Coronary artery (tissue), 2 donors: ENCODE measurements at regions not wholly inside any gene's neighbourhood (a gene's known extent, or its start where the extent isn't known, plus 50 kb on each side); places are given as distances from the start of the nearest gene placed in this dataset.
"Not testable (repeated sequence)": the region's sequence is repeated elsewhere in the genome, so short reads cannot be mapped to it uniquely, and the experiment has no call there.

ENCODE experiments used
- DNase-seq: peaks from one replicate; pipeline ENCODE4 v3.0.0-alpha.2; 2017; ENCODE audit warnings: low spot score
- H3K27ac ChIP-seq, 2 donors: fragments of 200-600 bp; sonication (generic); one replicate each; pipeline ENCODE4 v1.5.1; 2016 to 2019
- H3K4me3 ChIP-seq: fragments of 200-600 bp; sonication (generic); 2 replicates; pipeline ENCODE4 v1.5.1; 2016; ENCODE audit warnings: mild to moderate bottlenecking, moderate library complexity
- TF ChIP-seq, protein P1 (sequence below): fragments of 200-600 bp; sonication (generic); IDR thresholded peaks from one replicate; pipeline ENCODE4 v1.5.1; 2019; ENCODE audit warnings: antibody characterized with exemption

DNA sequence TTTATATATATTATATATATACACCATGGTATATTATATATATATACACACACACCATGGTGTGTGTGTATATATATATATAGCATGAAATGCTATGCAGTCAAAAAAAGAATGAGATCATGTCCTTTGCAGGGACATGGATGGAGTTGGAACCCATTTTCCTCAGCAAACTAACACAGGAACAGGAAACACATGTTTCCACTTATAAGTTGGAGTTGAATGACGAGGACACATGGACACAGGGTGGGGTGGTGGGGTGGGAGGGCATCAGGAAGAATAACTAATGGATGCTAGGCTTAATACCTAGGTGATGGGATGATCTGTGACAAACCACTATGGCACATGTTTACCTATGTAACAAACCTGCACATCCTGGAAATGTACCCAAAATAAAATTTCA lies 293.6 kb upstream of the NDST3 start:
- no peak for DNase-seq
- H3K4me3 ChIP-seq = no peak overlapping the region
- no peak overlapping the region for H3K27ac ChIP-seq
- TF ChIP-seq, protein P1, sequence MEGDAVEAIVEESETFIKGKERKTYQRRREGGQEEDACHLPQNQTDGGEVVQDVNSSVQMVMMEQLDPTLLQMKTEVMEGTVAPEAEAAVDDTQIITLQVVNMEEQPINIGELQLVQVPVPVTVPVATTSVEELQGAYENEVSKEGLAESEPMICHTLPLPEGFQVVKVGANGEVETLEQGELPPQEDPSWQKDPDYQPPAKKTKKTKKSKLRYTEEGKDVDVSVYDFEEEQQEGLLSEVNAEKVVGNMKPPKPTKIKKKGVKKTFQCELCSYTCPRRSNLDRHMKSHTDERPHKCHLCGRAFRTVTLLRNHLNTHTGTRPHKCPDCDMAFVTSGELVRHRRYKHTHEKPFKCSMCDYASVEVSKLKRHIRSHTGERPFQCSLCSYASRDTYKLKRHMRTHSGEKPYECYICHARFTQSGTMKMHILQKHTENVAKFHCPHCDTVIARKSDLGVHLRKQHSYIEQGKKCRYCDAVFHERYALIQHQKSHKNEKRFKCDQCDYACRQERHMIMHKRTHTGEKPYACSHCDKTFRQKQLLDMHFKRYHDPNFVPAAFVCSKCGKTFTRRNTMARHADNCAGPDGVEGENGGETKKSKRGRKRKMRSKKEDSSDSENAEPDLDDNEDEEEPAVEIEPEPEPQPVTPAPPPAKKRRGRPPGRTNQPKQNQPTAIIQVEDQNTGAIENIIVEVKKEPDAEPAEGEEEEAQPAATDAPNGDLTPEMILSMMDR = no peak

DNA sequence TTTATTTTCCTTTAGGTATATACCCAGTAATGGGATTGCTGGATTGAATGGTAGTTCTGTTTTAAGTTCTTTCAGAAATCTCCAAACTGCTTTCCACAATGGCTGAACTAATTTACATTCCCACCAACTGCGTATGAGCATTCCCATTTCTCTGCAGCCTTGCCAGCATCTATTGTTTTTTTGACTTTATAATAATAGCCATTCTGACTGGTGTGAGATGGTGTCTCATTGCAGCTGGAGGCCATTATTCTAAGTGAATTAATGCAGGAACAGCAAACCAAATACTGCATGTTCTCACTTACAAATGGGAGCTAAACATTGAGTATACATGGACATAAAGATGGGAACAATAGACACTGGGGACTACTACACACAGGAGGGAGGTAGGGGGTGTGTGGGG lies 288.9 kb upstream of the NDST3 start:
- not testable (repeated sequence) for H3K4me3 ChIP-seq, H3K27ac ChIP-seq, DNase-seq

DNA sequence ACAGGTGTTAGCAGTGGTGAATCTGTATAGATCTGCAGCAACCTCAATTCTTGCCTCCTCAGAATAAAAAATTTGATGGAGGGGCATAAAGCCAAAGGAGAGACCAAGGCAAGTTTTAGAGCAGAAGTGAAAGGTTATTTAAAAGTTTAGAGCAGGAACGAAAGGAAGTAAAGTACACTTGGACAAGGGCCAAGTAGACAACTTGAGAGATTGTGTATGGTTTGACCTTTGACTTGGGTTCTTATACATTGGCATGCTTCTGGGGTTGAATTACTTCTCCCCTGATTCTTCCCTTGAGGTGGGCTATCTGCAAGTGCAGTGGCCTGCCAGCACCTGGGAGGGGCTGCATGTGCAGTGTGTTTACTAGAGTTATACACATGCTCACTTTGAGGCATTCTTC lies 278.8 kb upstream of the NDST3 start:
- H3K4me3 ChIP-seq = no peak overlapping the region
- H3K27ac ChIP-seq = no peak overlapping the region
- TF ChIP-seq, protein P1 = no peak
- DNase-seq = no peak

DNA sequence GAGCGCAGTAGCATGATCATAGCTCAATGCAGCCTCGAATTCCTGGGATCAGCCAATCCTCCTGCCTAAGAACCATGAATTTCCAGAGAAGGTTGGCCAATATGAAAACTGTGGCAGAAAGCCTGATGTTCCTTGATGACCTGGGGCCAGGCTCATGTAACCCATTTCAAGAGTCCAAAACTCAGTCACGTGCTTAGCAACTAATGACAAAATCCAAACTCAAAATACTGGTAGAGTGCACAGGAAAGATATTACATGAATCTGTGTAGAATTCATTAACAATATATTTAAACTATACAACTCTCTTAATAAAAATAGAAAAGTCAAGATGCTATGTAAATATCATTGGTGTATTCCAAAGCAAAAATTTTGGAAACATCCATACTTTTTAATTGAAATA lies 265.7 kb upstream of the NDST3 start:
- TF ChIP-seq, protein P1 = no peak
- no peak overlapping the region for H3K27ac ChIP-seq
- no peak overlapping the region for H3K4me3 ChIP-seq
- no peak for DNase-seq

DNA sequence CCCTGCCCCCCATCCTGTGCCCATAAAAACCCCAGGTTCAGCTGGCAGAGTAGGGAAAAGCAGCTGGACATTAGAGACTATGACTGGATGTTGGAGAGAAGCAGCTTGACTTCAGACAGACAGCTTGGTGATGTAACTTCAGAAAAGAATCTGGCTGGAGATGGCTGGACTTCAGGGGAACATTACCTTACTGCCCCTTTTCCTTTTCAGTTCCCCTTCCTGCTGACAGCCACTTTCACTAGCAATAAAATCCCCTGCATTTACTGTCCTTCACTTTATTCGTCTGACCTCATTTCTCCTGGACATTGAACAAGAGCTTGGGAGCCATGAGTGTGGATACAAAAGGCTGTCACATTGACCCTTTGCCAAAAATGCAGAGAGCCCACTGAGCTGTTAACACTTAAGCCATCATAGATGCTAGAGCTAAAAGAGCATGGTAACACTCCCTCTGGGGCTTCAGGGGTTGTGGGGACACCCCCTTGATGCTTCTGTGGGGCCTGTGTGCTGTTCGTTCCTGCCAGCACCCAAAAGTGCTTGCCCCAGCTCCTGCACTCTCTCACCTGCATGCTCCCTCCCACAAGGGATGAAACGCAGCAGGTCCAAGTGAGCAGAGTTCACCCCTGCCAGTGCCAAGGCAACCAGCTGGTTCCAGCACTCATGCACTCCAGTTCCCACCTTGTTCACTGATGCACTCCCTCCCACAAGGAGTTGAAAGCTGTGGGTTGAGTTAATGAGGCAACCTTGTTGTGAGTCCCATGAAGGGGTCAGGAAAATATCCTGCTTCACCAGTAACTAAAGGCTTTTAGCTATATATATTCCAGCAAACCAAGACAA lies 263.8 kb upstream of the NDST3 start:
- Histone ChIP-seq H3K4me3 (no peak overlapping the region), H3K27ac (no peak overlapping the region)
- TF ChIP-seq, protein P1 = no peak
- no peak for DNase-seq

DNA sequence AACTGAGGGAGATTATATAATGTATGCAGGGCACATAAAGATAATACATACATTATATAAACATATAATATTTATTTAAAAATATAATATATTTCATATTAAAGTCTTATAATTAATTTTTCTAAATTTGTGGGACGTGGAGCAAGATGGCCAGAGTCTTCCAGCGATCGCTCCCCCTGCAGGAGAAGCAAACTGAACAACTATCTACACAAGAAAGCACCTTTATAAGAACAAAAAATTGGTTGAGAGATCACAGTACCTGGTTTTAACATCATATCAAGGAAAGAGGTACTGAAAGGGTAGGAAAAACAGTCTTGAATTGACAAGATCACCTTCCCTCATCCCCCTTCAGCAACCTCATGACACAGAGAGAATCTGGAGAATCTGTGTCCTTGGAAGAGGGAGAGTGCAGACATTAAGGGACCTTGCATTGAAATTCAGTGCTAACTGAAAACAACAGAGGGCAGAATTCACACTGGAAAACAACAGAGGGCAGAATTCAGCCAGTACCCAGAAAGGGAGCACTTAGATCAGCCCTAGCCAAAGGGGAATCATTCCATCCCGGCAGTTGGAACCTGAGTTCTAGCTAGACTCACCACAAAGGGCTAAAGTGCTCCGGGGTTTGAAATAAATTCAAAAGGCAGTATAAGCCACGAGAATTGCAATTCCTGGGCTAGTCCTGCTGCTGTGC lies 262.5 kb upstream of the NDST3 start:
- H3K4me3 ChIP-seq = no peak overlapping the region
- H3K27ac ChIP-seq = no peak overlapping the region
- TF ChIP-seq, protein P1 = no peak
- DNase-seq = no peak

DNA sequence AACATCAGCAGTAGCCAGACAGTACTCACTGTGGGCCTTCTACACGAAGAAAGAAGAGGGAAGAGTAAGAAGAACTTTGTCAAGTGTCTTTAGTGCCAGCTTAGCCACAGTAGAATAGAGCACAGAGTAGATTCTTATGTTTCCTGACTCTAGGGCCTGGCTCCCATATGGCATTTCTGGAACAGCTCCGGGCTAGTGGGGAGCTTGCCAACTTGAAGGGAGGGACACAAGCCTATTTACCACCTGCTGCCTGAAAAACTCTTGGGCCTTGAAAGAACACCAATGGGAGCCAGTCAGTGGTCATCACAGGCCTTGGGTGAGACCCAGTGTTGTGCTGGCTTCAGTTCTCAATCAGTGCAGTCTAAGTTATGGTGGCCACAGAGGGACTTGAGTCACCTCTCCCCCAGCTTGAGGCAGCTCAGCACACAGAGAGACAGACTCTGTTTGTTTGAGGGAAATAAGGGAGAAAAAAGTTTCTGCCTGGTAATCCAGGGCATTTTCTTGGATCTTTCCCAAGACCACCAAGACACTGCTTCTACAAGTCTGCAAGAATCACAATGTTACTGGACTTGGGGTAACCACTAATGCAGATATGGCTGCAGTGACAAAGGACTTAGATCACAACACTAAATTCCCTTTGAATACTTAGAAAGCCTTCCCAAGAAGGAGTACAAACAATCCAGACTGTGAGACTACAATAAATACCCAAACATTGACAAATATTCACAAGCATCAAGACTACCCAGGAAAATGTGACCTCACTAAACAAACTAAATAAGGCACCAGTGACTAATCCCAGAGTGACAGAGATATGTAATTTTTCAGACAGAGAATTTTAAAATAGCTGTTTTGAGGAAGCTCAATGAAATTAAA lies 261.0 kb upstream of the NDST3 start:
- no peak for DNase-seq
- Histone ChIP-seq H3K27ac (peak overlapping the region in 1 of 2 donors; percentile 28), H3K4me3 (no peak overlapping the region)
- TF ChIP-seq, protein P1 = no peak
